Bronchial epithelial cell (primary cell): ENCODE measurements at regions not wholly inside any gene's neighbourhood (a gene's known extent, or its start where the extent isn't known, plus 50 kb on each side); places are given as distances from the start of the nearest gene placed in this dataset.

Experiments used
- DNase-seq: peaks from one replicate; pipeline ENCODE4 v3.0.0-alpha.2; 2010; ENCODE audit warnings: low read depth
- FAIRE-seq: peaks from 2 replicates; lab custom pipeline; 2011; peaks lifted over from hg19 to GRCh38; lab: Jason Lieb, UNC
- H3K27me3 ChIP-seq: 2 replicates; pipeline ENCODE4 v1.5.1; 2011; ENCODE audit warnings: low read length; ENCODE audit not compliant: control insufficient read depth, insufficient read depth
- H3K36me3 ChIP-seq: 2 replicates; pipeline ENCODE4 v1.5.1; 2011; ENCODE audit warnings: low read length; ENCODE audit not compliant: control insufficient read depth, insufficient read depth
- H3K4me3 ChIP-seq: 2 replicates; pipeline ENCODE4 v1.5.1; 2011; ENCODE audit warnings: mild to moderate bottlenecking, low read depth, low read length, control low read depth
- TF ChIP-seq, protein P1 (sequence below): IDR thresholded peaks from 2 replicates; pipeline ENCODE4 v1.5.1; 2011; ENCODE audit warnings: mild to moderate bottlenecking, moderate library complexity, low read length, control low read depth, inconsistent platforms; ENCODE audit not compliant: insufficient read depth, severe bottlenecking

GRCh38 chr6:121522265-121522664, 86.8 kb downstream of the GJA1 start:
- Histone ChIP-seq H3K36me3 (no peaks in the 10 kb centered on the region), H3K4me3 (no peak overlapping the region), H3K27me3 (no peaks in the 10 kb centered on the region)
- DNase-seq (peak; percentile 97), FAIRE-seq (peak; percentile 28)
- TF ChIP-seq, protein P1, sequence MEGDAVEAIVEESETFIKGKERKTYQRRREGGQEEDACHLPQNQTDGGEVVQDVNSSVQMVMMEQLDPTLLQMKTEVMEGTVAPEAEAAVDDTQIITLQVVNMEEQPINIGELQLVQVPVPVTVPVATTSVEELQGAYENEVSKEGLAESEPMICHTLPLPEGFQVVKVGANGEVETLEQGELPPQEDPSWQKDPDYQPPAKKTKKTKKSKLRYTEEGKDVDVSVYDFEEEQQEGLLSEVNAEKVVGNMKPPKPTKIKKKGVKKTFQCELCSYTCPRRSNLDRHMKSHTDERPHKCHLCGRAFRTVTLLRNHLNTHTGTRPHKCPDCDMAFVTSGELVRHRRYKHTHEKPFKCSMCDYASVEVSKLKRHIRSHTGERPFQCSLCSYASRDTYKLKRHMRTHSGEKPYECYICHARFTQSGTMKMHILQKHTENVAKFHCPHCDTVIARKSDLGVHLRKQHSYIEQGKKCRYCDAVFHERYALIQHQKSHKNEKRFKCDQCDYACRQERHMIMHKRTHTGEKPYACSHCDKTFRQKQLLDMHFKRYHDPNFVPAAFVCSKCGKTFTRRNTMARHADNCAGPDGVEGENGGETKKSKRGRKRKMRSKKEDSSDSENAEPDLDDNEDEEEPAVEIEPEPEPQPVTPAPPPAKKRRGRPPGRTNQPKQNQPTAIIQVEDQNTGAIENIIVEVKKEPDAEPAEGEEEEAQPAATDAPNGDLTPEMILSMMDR = no peak

DNA sequence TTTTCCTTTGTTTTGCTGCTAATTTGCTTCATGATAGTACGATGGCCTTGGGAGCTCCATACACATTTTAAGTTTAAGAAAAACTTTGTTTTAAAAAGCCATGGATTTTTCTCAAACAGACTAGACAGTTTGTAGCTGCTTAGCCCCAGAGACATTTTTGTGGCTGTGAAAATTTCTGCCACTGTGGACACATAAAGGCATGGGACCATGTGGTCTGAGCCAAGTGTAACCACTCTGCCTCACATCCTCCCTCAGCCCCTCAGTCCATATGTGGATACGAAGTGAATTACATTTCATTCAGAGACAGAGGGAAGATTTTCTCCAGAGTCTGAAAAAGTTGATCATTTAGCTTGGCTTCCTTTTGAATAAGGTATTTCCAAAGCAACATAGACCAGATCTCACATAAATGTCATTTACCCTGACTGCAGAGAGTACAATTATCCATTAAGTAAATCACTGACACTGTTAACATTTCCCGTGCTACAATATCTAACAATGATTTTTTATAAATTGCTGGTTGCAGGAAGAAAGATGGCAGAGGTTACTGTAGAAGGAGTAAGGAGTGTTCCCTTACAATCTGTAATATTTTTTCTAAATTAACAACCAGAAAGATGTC, 87.4 kb downstream of the GJA1 start:
- Histone ChIP-seq H3K4me3 (no peak overlapping the region), H3K27me3 (no peaks in the 10 kb centered on the region), H3K36me3 (no peaks in the 10 kb centered on the region)
- TF ChIP-seq, protein P1 = no peak
- no peak for FAIRE-seq
- no peak for DNase-seq

- H3K27me3 ChIP-seq = no peaks in the 10 kb centered on the region
- no peak overlapping the region for H3K4me3 ChIP-seq
- no peak for DNase-seq
- TF ChIP-seq, protein P1 = no peak
- no peaks in the 10 kb centered on the region for H3K36me3 ChIP-seq
- no peak for FAIRE-seq
Observed at GRCh38 chr6:121523628-121524027, 88.2 kb downstream of the GJA1 start.

DNA sequence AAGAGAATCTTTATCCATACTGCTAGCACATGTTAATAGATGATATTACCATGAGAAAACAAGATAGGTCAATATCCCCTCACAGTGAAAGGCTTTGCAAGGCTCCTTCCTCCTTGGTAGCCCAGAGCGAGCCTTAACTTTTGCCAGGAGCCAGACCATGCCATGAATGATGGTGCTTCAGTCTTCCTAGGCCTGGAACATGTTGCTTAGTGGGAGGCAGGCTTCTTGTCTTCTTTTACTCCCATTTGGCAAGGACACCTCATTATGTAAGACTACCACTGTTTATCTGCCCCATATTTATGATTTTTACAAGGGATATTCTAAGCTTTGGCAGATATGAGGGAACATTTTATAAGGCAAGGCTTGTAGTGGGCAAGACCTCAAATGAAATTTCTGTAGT, 90.8 kb downstream of the GJA1 start:
- H3K36me3 ChIP-seq = no peaks in the 10 kb centered on the region
- no peaks in the 10 kb centered on the region for H3K27me3 ChIP-seq
- DNase-seq = no peak
- no peak overlapping the region for H3K4me3 ChIP-seq
- TF ChIP-seq, protein P1 = no peak
- no peak for FAIRE-seq

GRCh38 chr6:121531658-121532169, 96.3 kb downstream of the GJA1 start:
- FAIRE-seq (no peak), DNase-seq (peak; percentile 49)
- TF ChIP-seq, protein P1 = no peak
- H3K27me3 ChIP-seq = no peaks in the 10 kb centered on the region
- H3K4me3 ChIP-seq = no peak overlapping the region
- no peaks in the 10 kb centered on the region for H3K36me3 ChIP-seq
